SK-N-SH treated with all-trans-retinoic acid at 6 μM for 48 hours (cell line): ENCODE measurements at regions not wholly inside any gene's neighbourhood (a gene's known extent, or its start where the extent isn't known, plus 50 kb on each side); places are given as distances from the start of the nearest gene placed in this dataset.

Source experiments
- ATAC-seq: fragments of 200-7000 bp; cut with Tn5 transposase; 3 replicates; pipeline ENCODE4 v1.9.1; 2020; ENCODE audit warnings: mild to moderate bottlenecking, moderate library complexity
- ARNTL ChIP-seq: fragments of 450-650 bp; formaldehyde crosslinking; IDR thresholded peaks from 2 replicates; pipeline ENCODE4 v1.5.0; 2020; ENCODE audit warnings: low read depth, mild to moderate bottlenecking, moderate library complexity, borderline replicate concordance
- CSDC2 ChIP-seq: fragments of 250-450 bp; sonication (Bioruptor Pico); IDR thresholded peaks from 2 replicates; pipeline ENCODE4 v1.5.0; 2020; ENCODE audit warnings: mild to moderate bottlenecking, moderate library complexity
- ESRRG ChIP-seq: fragments of 250-450 bp; sonication (Bioruptor Pico); IDR thresholded peaks from 2 replicates; pipeline ENCODE4 v1.6.1; 2021; ENCODE audit warnings: mild to moderate bottlenecking
- GLIS3 ChIP-seq: fragments of 250-450 bp; sonication (Bioruptor Pico); IDR thresholded peaks from 2 replicates; pipeline ENCODE4 v1.5.0; 2020; ENCODE audit warnings: mild to moderate bottlenecking, moderate library complexity
- ISL1 ChIP-seq: fragments of 250-450 bp; sonication (Bioruptor Pico); IDR thresholded peaks from 2 replicates; pipeline ENCODE4 v2.1.2; 2022; ENCODE audit warnings: mild to moderate bottlenecking, moderate library complexity
- OSR1 ChIP-seq: fragments of 250-450 bp; sonication (Bioruptor Pico); IDR thresholded peaks from 2 replicates; pipeline ENCODE4 v1.8.0; 2022; ENCODE audit warnings: moderate library complexity, mild to moderate bottlenecking, inconsistent platforms
- PPARA ChIP-seq: fragments of 250-450 bp; sonication (Bioruptor Pico); IDR thresholded peaks from 2 replicates; pipeline ENCODE4 v1.5.0; 2020; ENCODE audit warnings: mild to moderate bottlenecking, borderline replicate concordance
- RARB ChIP-seq: fragments of 250-450 bp; sonication (Bioruptor Pico); IDR thresholded peaks from 2 replicates; pipeline ENCODE4 v1.8.0; 2021; ENCODE audit warnings: mild to moderate bottlenecking, moderate library complexity
- SNAI2 ChIP-seq: fragments of 250-450 bp; sonication (Bioruptor Pico); IDR thresholded peaks from 2 replicates; pipeline ENCODE4 v1.5.0; 2020; ENCODE audit warnings: mild to moderate bottlenecking, moderate library complexity
- TCF4 ChIP-seq: fragments of 250-450 bp; sonication (Bioruptor Pico); IDR thresholded peaks from 2 replicates; pipeline ENCODE4 v1.8.0; 2021; ENCODE audit warnings: mild to moderate bottlenecking, moderate library complexity, borderline replicate concordance
- TOX ChIP-seq: fragments of 250-450 bp; sonication (Bioruptor Pico); IDR thresholded peaks from 2 replicates; pipeline ENCODE4 v1.8.0; 2021; ENCODE audit warnings: mild to moderate bottlenecking, moderate library complexity, borderline replicate concordance
- ZC3H10 ChIP-seq: fragments of 250-450 bp; sonication (Bioruptor Pico); IDR thresholded peaks from 2 replicates; pipeline ENCODE4 v1.5.1; 2021; ENCODE audit warnings: mild to moderate bottlenecking, moderate library complexity
- ZFP3 ChIP-seq: fragments of 250-450 bp; sonication (Bioruptor Pico); IDR thresholded peaks from 2 replicates; pipeline ENCODE4 v1.5.0; 2020; ENCODE audit warnings: mild to moderate bottlenecking, moderate library complexity
- ZFP30 ChIP-seq: fragments of 450-650 bp; formaldehyde crosslinking; IDR thresholded peaks from 2 replicates; pipeline ENCODE4 v1.5.0; 2022; ENCODE audit warnings: mild to moderate bottlenecking, moderate library complexity
- ZNF8 ChIP-seq: fragments of 450-650 bp; formaldehyde crosslinking; IDR thresholded peaks from 2 replicates; pipeline ENCODE4 v1.5.0; 2020; ENCODE audit warnings: mild to moderate bottlenecking, moderate library complexity
- TF ChIP-seq, protein P1 (sequence below): fragments of 250-450 bp; sonication (Bioruptor Pico); IDR thresholded peaks from 2 replicates; pipeline ENCODE4 v1.5.0; 2020; ENCODE audit warnings: mild to moderate bottlenecking, moderate library complexity
- TF ChIP-seq, protein P2 (sequence below): fragments of 250-450 bp; sonication (Bioruptor Pico); IDR thresholded peaks from 2 replicates; pipeline ENCODE4 v1.8.0; 2021; ENCODE audit warnings: low read depth, mild to moderate bottlenecking, moderate library complexity, borderline replicate concordance
- TF ChIP-seq, protein P3 (sequence below): fragments of 250-450 bp; sonication (Bioruptor Pico); IDR thresholded peaks from 2 replicates; pipeline ENCODE4 v1.5.1; 2020; ENCODE audit warnings: low read depth, mild to moderate bottlenecking, moderate library complexity
- TF ChIP-seq, protein P4 (sequence below): fragments of 250-450 bp; sonication (Bioruptor Pico); IDR thresholded peaks from 2 replicates; pipeline ENCODE4 v1.8.0; 2020; ENCODE audit warnings: mild to moderate bottlenecking, moderate library complexity, borderline replicate concordance

DNA sequence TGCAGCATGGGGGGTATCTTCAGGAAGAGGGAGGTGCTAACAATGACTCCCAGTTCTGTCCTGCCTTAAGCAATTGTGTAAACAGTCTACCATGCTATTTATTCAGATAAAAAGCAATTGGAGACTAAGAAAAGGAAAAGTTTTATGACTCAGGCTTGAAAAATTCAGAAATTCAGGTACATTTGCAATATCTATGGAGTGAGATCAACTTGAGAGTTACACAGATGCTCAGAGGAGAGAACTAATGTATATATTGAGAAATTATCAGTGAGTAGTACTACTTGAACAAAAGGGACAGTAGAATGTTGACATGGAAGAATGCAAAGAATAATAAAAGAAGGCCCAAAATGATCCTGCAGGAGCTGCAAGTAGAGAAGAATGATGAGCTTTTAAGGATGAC is 277.6 kb upstream of the DACH1 start (continued):
- TF ChIP-seq, protein P1, sequence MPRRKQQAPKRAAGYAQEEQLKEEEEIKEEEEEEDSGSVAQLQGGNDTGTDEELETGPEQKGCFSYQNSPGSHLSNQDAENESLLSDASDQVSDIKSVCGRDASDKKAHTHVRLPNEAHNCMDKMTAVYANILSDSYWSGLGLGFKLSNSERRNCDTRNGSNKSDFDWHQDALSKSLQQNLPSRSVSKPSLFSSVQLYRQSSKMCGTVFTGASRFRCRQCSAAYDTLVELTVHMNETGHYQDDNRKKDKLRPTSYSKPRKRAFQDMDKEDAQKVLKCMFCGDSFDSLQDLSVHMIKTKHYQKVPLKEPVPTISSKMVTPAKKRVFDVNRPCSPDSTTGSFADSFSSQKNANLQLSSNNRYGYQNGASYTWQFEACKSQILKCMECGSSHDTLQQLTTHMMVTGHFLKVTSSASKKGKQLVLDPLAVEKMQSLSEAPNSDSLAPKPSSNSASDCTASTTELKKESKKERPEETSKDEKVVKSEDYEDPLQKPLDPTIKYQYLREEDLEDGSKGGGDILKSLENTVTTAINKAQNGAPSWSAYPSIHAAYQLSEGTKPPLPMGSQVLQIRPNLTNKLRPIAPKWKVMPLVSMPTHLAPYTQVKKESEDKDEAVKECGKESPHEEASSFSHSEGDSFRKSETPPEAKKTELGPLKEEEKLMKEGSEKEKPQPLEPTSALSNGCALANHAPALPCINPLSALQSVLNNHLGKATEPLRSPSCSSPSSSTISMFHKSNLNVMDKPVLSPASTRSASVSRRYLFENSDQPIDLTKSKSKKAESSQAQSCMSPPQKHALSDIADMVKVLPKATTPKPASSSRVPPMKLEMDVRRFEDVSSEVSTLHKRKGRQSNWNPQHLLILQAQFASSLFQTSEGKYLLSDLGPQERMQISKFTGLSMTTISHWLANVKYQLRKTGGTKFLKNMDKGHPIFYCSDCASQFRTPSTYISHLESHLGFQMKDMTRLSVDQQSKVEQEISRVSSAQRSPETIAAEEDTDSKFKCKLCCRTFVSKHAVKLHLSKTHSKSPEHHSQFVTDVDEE: no peak
- TF ChIP-seq ESRRG (CRISPR knock-in tag): no peak
- no peak for TF ChIP-seq ZC3H10
- TF ChIP-seq RARB: no peak
- no peak for TF ChIP-seq ZFP3
- TF ChIP-seq CSDC2: no peak
- TF ChIP-seq OSR1 (CRISPR knock-in tag): no peak
- no peak for TF ChIP-seq TCF4 (CRISPR knock-in tag)
- TF ChIP-seq ZFP30 (CRISPR knock-in tag): no peak
- no peak for TF ChIP-seq TOX (CRISPR knock-in tag)
- TF ChIP-seq ISL1 (CRISPR knock-in tag): no peak

DNA sequence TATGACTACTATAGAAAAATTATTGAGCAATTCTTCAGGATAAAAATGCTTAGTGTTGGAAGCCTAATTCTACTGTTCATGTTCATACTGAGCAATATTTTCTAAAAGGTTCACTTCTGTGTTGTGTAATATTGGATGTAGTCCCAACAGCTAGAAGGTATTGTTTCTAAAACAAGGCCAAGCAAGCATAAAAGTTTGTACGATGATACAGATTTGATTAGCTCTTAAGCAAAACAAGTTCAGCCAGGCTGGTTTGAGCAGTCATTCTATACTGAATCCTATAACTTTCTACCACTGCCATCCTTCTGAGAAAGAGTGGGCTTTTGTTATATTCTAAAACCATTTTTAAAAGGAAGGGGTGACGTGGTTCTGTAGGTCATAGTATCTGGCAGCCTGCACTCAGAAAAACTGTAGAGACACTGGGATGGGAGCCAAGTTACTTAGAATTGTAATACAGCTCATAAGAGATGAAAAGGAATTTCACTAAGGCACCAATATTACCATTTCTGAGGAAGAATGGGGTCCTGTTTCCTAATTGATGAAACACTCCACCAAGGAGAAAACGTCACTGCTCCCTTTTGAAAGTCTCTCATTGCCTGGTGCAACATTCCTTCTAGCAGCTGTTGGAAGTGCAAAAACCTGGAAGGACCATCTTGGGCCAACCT is 275.0 kb upstream of the DACH1 start:
- ATAC-seq: peak; percentile 68
- TF ChIP-seq ISL1 (CRISPR knock-in tag): peak; percentile 24; the same call in 1 of the 2 replicates
- TF ChIP-seq, protein P2, sequence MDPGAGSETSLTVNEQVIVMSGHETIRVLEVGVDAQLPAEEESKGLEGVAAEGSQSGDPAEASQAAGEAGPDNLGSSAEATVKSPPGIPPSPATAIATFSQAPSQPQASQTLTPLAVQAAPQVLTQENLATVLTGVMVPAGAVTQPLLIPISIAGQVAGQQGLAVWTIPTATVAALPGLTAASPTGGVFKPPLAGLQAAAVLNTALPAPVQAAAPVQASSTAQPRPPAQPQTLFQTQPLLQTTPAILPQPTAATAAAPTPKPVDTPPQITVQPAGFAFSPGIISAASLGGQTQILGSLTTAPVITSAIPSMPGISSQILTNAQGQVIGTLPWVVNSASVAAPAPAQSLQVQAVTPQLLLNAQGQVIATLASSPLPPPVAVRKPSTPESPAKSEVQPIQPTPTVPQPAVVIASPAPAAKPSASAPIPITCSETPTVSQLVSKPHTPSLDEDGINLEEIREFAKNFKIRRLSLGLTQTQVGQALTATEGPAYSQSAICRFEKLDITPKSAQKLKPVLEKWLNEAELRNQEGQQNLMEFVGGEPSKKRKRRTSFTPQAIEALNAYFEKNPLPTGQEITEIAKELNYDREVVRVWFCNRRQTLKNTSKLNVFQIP (CRISPR knock-in tag): no peak
- TF ChIP-seq, protein P1: no peak
- TF ChIP-seq, protein P3, sequence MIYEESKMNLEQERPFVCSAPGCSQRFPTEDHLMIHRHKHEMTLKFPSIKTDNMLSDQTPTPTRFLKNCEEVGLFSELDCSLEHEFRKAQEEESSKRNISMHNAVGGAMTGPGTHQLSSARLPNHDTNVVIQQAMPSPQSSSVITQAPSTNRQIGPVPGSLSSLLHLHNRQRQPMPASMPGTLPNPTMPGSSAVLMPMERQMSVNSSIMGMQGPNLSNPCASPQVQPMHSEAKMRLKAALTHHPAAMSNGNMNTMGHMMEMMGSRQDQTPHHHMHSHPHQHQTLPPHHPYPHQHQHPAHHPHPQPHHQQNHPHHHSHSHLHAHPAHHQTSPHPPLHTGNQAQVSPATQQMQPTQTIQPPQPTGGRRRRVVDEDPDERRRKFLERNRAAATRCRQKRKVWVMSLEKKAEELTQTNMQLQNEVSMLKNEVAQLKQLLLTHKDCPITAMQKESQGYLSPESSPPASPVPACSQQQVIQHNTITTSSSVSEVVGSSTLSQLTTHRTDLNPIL (CRISPR knock-in tag): no peak
- TF ChIP-seq SNAI2 (CRISPR knock-in tag): no peak
- no peak for TF ChIP-seq ZC3H10
- TF ChIP-seq ARNTL (CRISPR knock-in tag): no peak

DNA sequence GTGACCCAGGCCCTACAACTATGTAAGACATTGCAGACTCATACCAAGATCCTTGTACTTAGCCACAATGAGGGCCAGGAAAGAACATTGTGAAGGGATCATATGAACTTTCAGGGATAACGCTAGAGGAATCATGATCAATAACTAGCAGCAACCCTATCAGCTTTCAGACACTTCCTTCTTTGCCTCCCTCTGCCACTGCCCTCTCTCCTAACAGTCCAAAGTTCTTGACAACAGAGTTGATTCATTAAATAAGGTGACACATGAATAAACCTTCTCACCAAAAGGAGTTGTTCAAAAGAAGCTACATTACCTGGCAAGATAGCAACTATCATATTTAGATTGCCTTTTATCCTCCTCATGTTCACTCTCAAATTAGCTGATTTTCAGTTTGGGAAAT is 272.2 kb upstream of the DACH1 start:
- TF ChIP-seq ZC3H10 (no peak), ISL1 (CRISPR knock-in tag) (no peak), RARB (no peak), TCF4 (CRISPR knock-in tag) (no peak), PPARA (CRISPR knock-in tag) (no peak), ZFP3 (no peak), SNAI2 (CRISPR knock-in tag) (no peak), ESRRG (CRISPR knock-in tag) (no peak), ZNF8 (CRISPR knock-in tag) (no peak), GLIS3 (no peak), CSDC2 (no peak), OSR1 (CRISPR knock-in tag) (no peak), TOX (CRISPR knock-in tag) (no peak)
- TF ChIP-seq, protein P2 (CRISPR knock-in tag): no peak
- TF ChIP-seq, protein P3 (CRISPR knock-in tag): no peak
- TF ChIP-seq, protein P4, sequence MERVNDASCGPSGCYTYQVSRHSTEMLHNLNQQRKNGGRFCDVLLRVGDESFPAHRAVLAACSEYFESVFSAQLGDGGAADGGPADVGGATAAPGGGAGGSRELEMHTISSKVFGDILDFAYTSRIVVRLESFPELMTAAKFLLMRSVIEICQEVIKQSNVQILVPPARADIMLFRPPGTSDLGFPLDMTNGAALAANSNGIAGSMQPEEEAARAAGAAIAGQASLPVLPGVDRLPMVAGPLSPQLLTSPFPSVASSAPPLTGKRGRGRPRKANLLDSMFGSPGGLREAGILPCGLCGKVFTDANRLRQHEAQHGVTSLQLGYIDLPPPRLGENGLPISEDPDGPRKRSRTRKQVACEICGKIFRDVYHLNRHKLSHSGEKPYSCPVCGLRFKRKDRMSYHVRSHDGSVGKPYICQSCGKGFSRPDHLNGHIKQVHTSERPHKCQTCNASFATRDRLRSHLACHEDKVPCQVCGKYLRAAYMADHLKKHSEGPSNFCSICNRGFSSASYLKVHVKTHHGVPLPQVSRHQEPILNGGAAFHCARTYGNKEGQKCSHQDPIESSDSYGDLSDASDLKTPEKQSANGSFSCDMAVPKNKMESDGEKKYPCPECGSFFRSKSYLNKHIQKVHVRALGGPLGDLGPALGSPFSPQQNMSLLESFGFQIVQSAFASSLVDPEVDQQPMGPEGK (CRISPR knock-in tag): no peak
- TF ChIP-seq, protein P1: no peak
- ATAC-seq: no peak
